Suprapubic skin (tissue), 3 donors: ENCODE measurements at regions not wholly inside any gene's neighbourhood (a gene's known extent, or its start where the extent isn't known, plus 50 kb on each side); places are given as distances from the start of the nearest gene placed in this dataset.

Source experiments
- CTCF ChIP-seq, 2 donors: fragments of 200-600 bp in 1 of 2; fragments of 450-650 bp in 1 of 2; sonication (generic) in 1 of 2; IDR thresholded peaks; one replicate each; pipeline ENCODE4 v1.5.1; 2016 to 2019; ENCODE audit warnings: antibody characterized with exemption in 2 of 2, mild to moderate bottlenecking in 1 of 2, moderate library complexity in 1 of 2
- POLR2AphosphoS5 ChIP-seq, 3 donors: sonication (generic); formaldehyde crosslinking; IDR thresholded peaks; one replicate each; pipeline ENCODE4 v1.6.1; 2017; ENCODE audit warnings: antibody characterized with exemption in 3 of 3

GRCh38 chr1:219365451-219365850 is 191.8 kb downstream of the LYPLAL1 start:
- no peak for TF ChIP-seq CTCF (IDR thresholded peaks at IDR 0.05)
- no peak for TF ChIP-seq POLR2AphosphoS5 (IDR thresholded peaks at IDR 0.05)
